DOHH2 (cell line): ENCODE measurements at regions not wholly inside any gene's neighbourhood (a gene's known extent, or its start where the extent isn't known, plus 50 kb on each side); places are given as distances from the start of the nearest gene placed in this dataset.

Experiments used
- H3F3A ChIP-seq: fragments of 200-600 bp; sonication (generic), shearing (Covaris generic); 2 replicates; pipeline ENCODE4 v1.6.0; 2016; ENCODE audit warnings: antibody characterized with exemption, mild to moderate bottlenecking; ENCODE audit not compliant: control insufficient read depth, insufficient read depth
- H3K27ac ChIP-seq: fragments of 200-600 bp; sonication (generic); 2 replicates; pipeline ENCODE4 v1.5.1; 2014; ENCODE audit warnings: low read depth, mild to moderate bottlenecking, low read length, moderate library complexity
- H3K27me3 ChIP-seq: fragments of 200-600 bp; sonication (generic); 2 replicates; pipeline ENCODE4 v1.6.1; 2014; ENCODE audit warnings: mild to moderate bottlenecking, low read length, mixed read lengths; ENCODE audit not compliant: control insufficient read depth
- H3K36me3 ChIP-seq: fragments of 200-600 bp; sonication (generic); 2 replicates; pipeline ENCODE4 v1.6.1; 2014; ENCODE audit warnings: mild to moderate bottlenecking, low read length, moderate library complexity, mixed read lengths; ENCODE audit not compliant: control insufficient read depth
- H3K4me1 ChIP-seq: fragments of 200-600 bp; sonication (generic); 2 replicates; pipeline ENCODE4 v1.6.1; 2014; ENCODE audit warnings: mild to moderate bottlenecking, low read length, mixed read lengths; ENCODE audit not compliant: control insufficient read depth
- H3K4me2 ChIP-seq: fragments of 200-600 bp; sonication (generic); 2 replicates; pipeline ENCODE4 v1.6.0; 2014; ENCODE audit warnings: mild to moderate bottlenecking, low read length, moderate library complexity
- H3K4me3 ChIP-seq: fragments of 200-600 bp; sonication (generic); 2 replicates; pipeline ENCODE4 v1.5.1; 2014; ENCODE audit warnings: mild to moderate bottlenecking, low read length, mixed read lengths
- H3K79me2 ChIP-seq: fragments of 200-600 bp; sonication (generic); 2 replicates; pipeline ENCODE4 v1.6.1; 2014; ENCODE audit warnings: mild to moderate bottlenecking, low read length, mixed read lengths; ENCODE audit not compliant: control insufficient read depth
- H3K9me2 ChIP-seq: fragments of 200-600 bp; sonication (generic); replicated peaks from 2 replicates; pipeline ENCODE4 v1.6.1; 2014; ENCODE audit warnings: mild to moderate bottlenecking, low read length, mixed read lengths; ENCODE audit not compliant: control insufficient read depth
- H3K9me3 ChIP-seq: fragments of 200-600 bp; sonication (generic); 2 replicates; pipeline ENCODE4 v1.6.1; 2014; ENCODE audit warnings: antibody characterized with exemption, low read length, mixed read lengths; ENCODE audit not compliant: control insufficient read depth, insufficient read depth
- H4K20me1 ChIP-seq: fragments of 200-600 bp; sonication (generic); 2 replicates; pipeline ENCODE4 v1.6.0; 2014; ENCODE audit warnings: low read depth, mild to moderate bottlenecking, antibody characterized with exemption, low read length, moderate library complexity; ENCODE audit not compliant: control insufficient read depth, insufficient read depth
- EZH2phosphoT487 ChIP-seq: fragments of 200-600 bp; sonication (generic); IDR thresholded peaks from 2 replicates; pipeline ENCODE4 v1.6.1; 2017; ENCODE audit warnings: borderline replicate concordance, mild to moderate bottlenecking, antibody characterized with exemption, low read length, moderate library complexity, mixed read lengths
- TF ChIP-seq, protein P1 (sequence below): fragments of 200-600 bp; sonication (generic); IDR thresholded peaks from one replicate; pipeline ENCODE4 v1.5.1; 2014; ENCODE audit warnings: antibody characterized with exemption, mild to moderate bottlenecking, low read depth, low read length; ENCODE audit not compliant: poor library complexity, severe bottlenecking

GRCh38 chr7:157470017-157470322, 133.2 kb downstream of the DNAJB6 start:
- Histone ChIP-seq H3F3A (no peaks in the 10 kb centered on the region), H3K79me2 (no peaks in the 10 kb centered on the region), H3K27ac (no peak overlapping the region), H4K20me1 (no peaks in the 10 kb centered on the region), H3K4me1 (no peaks in the 10 kb centered on the region), H3K9me3 (peaks cover 16% of the 10 kb centered on the region), H3K4me2 (no peak overlapping the region), H3K4me3 (no peak overlapping the region), H3K9me2 (no peaks in the 10 kb centered on the region), H3K36me3 (no peaks in the 10 kb centered on the region), H3K27me3 (no peaks in the 10 kb centered on the region)
- TF ChIP-seq, protein P1, sequence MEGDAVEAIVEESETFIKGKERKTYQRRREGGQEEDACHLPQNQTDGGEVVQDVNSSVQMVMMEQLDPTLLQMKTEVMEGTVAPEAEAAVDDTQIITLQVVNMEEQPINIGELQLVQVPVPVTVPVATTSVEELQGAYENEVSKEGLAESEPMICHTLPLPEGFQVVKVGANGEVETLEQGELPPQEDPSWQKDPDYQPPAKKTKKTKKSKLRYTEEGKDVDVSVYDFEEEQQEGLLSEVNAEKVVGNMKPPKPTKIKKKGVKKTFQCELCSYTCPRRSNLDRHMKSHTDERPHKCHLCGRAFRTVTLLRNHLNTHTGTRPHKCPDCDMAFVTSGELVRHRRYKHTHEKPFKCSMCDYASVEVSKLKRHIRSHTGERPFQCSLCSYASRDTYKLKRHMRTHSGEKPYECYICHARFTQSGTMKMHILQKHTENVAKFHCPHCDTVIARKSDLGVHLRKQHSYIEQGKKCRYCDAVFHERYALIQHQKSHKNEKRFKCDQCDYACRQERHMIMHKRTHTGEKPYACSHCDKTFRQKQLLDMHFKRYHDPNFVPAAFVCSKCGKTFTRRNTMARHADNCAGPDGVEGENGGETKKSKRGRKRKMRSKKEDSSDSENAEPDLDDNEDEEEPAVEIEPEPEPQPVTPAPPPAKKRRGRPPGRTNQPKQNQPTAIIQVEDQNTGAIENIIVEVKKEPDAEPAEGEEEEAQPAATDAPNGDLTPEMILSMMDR: no peak
- TF ChIP-seq EZH2phosphoT487: no peak

- TF ChIP-seq, protein P1: no peak
- no peak for TF ChIP-seq EZH2phosphoT487
- no peaks in the 10 kb centered on the region for H3K79me2 ChIP-seq
- H3K9me3 ChIP-seq: peaks cover 16% of the 10 kb centered on the region
- H3K4me2 ChIP-seq: no peak overlapping the region
- H4K20me1 ChIP-seq: no peaks in the 10 kb centered on the region
- H3K36me3 ChIP-seq: no peaks in the 10 kb centered on the region
- H3K27me3 ChIP-seq: no peaks in the 10 kb centered on the region
- H3K27ac ChIP-seq: no peak overlapping the region
- no peaks in the 10 kb centered on the region for H3K4me1 ChIP-seq
- no peak overlapping the region for H3K4me3 ChIP-seq
- no peaks in the 10 kb centered on the region for H3F3A ChIP-seq
- no peaks in the 10 kb centered on the region for H3K9me2 ChIP-seq
Observed at GRCh38 chr7:157470701-157471131, 133.9 kb downstream of the DNAJB6 start.

- H3F3A ChIP-seq: no peaks in the 10 kb centered on the region
- H3K9me2 ChIP-seq: no peaks in the 10 kb centered on the region
- H3K27me3 ChIP-seq: no peaks in the 10 kb centered on the region
- H3K4me2 ChIP-seq: no peak overlapping the region
- no peaks in the 10 kb centered on the region for H3K36me3 ChIP-seq
- TF ChIP-seq, protein P1: no peak
- TF ChIP-seq EZH2phosphoT487: no peak
- no peaks in the 10 kb centered on the region for H4K20me1 ChIP-seq
- no peaks in the 10 kb centered on the region for H3K4me1 ChIP-seq
- H3K27ac ChIP-seq: no peak overlapping the region
- no peaks in the 10 kb centered on the region for H3K79me2 ChIP-seq
- H3K9me3 ChIP-seq: peaks cover 16% of the 10 kb centered on the region
- no peak overlapping the region for H3K4me3 ChIP-seq
Observed at GRCh38 chr7:157471259-157472125, 134.7 kb downstream of the DNAJB6 start.
